CD4-positive, alpha-beta T cell treated with Interleukin-15 for 4 hours (primary cell): ENCODE measurements at regions not wholly inside any gene's neighbourhood (a gene's known extent, or its start where the extent isn't known, plus 50 kb on each side); places are given as distances from the start of the nearest gene placed in this dataset.
"Not testable (repeated sequence)": the region's sequence is repeated elsewhere in the genome, so short reads cannot be mapped to it uniquely, and the experiment has no call there.

ENCODE experiments used
- DNase-seq: peaks from one replicate; pipeline ENCODE4 v3.0.0-alpha.2; 2020; ENCODE audit warnings: low spot score

- DNase-seq: no peak
Observed at GRCh38 chr12:73699318-73699717, 838.3 kb upstream of the ATXN7L3B start.

- DNase-seq: no peak
Observed at GRCh38 chr12:73714655-73715054, 823.0 kb upstream of the ATXN7L3B start.

DNA sequence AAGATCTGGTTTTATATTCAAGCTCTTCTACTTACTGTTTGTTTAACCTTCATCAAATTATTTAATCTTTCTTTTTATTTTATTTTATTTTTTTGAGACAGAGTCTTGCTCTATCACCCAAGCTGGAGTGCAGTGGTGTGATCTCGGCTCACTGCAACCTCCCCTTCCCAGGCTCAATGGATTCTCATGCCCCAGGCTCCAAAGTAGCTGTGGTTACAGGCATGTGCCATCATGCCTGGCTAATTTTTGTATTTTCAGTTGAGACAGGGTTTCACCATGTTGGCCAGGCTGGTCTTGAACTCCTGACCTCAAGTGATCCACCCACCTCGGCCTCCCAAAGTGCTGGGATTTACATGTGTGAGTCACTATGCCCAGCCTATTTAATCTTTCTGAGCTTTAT, 821.5 kb upstream of the ATXN7L3B start:
- DNase-seq: not testable (repeated sequence)

- no peak for DNase-seq
Observed at GRCh38 chr12:73719223-73719622, 818.4 kb upstream of the ATXN7L3B start.

DNA sequence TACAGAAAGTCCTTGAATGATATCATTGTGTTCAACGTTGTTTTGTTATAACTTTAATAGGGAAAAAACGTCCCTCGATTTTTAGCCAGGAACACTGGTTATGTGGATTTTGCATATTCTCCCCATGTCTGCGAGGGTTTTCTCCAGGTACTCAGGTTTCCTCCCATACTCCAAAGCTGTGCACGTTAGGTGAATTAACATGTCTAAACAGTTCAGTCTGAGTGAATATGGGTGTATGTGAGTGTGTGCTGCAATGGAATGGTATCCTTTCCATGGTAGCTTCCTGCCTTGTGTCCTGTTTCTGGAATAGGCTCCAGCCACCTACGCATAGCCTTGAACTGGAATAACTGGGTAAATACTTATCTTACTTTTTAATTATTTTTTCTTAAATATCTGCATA, 810.8 kb upstream of the ATXN7L3B start:
- DNase-seq: no peak

GRCh38 chr12:73731658-73732057, 806.0 kb upstream of the ATXN7L3B start:
- DNase-seq: no peak

GRCh38 chr12:73769337-73769736, 768.3 kb upstream of the ATXN7L3B start:
- DNase-seq: no peak

DNA sequence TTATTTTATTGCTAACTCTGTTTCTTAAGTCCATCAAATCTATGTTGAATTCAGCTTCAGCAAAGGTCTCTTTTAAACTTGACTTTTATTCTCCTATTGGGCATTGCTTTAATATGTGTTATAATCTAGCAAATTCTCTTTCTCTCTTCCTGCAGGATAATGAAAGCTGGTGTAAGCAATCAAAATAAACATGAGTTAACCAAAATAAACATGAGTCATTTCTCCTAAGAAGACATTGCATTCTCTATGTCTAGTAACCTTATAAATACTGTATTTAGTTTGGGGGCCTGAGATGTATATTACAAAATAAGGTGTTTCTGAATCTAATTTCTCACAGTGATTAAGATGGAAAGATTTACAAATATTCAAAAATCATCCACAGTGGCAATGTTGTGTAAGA, 739.1 kb upstream of the ATXN7L3B start:
- no peak for DNase-seq

- no peak for DNase-seq
Observed at GRCh38 chr12:73815072-73815645, 722.5 kb upstream of the ATXN7L3B start.

- no peak for DNase-seq
Observed at GRCh38 chr12:73817161-73817560, 720.5 kb upstream of the ATXN7L3B start.

DNA sequence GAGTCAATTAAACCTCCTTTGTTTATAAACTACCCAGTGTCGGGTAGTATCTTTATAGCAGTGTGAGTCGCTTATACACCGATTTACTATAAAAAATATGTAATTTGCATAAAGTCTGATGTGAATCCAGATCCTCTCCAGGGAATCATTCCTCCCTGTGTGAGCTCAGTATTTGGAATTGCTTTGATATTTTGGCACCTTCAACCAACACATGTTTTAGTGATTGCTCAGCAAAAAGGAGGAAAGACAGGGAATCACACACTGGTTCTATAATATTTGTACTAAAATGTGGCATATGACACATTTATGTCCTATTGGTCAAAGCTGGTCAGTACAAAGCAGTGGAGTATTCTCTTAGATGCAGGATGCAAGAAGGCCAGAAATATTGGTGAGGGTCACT, 703.9 kb upstream of the ATXN7L3B start:
- no peak for DNase-seq

DNA sequence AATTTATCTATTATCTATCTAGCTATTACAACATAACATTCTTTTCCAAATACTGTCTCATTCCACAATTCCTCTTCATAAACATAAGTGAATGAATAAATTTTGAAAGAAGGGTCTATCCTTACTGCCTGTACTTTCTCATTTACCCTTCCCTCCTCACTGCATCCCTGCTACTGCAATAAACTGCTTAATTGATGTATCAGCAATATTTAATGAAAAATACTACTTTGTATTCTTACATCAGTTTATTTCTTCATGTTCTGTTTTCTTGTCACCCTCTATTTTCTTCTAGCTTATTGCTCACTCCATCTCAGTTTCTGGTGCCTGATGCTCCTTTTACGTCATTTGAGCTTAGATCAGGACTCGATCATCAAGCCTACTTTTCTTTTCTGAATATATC, 695.7 kb upstream of the ATXN7L3B start:
- no peak for DNase-seq

- DNase-seq: no peak
Observed at GRCh38 chr12:73863546-73863945, 674.1 kb upstream of the ATXN7L3B start.

DNA sequence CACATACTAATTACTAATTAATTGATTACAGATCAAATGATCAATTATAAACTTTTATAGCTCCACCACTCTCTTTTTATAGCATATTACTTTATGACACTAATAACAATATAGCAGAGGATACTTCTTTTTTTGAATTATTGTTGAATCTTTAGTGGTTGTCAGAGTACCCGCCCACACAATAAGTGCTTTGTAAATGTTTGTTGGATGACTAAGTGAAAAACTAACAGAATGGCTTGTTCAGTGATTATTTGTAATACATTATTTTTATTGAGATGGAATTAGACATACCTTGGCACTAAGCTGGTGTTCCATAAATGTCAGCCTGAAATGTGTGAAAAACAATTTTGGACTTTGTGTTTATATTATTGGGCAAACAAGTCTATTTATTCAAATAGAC, 670.5 kb upstream of the ATXN7L3B start:
- no peak for DNase-seq

DNA sequence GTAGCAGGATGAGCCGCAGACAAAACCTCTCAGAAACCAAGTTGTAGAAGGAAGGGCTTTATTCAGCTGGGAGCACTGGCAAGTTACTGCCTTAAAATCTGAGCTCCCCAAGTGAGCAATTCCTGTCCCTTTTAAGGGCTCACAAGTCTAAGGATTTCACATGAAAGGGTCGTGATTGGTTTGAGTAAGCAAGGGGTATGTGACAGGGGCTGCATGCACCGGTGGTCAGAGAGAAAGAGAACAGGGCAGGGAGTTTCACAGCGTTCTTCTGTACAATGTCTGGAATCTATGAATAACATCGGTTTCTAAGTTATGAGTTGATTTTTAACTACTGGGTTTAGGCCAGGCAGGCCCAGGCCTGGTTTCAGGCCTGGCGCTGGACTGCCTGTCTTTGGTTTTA, 660.3 kb upstream of the ATXN7L3B start:
- not testable (repeated sequence) for DNase-seq

DNA sequence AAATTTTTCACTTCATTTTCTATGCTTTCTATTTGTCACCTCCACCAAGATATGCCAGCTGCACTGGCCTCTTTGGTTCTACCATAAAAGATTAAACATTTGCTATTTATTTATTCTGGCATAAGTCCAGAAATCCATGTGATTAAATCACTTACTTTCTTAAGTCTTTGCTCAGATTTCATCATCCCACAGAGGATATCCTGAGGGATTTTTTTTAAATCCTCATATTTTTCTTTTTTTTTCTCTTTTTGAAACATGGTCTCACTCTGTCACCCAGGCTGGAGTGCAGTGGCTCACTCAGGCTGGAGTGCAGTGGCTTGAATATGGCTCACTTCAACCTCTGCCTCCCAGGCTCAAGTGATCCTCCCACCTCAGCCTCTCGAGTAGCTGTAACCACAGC, 645.4 kb upstream of the ATXN7L3B start:
- no peak for DNase-seq

GRCh38 chr12:73898645-73899044, 639.0 kb upstream of the ATXN7L3B start:
- DNase-seq: no peak

DNA sequence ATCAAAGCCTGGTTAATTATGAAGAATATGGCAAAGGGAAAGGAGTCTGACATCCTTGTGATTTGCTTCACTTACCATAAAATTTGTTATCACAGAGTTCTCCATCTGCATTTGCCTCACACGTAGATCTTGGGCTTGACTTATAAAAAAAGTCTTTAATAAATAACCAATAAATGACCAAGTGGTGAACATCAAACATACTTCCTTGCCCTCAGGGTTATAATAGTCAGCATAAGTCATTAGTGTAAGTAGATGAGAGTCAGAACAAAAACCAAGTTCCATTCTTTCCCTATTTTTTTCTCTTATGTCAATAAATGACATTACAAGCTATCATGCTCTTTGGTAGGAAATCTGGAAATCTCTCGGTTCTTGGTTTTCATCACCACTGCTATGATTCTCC, 635.4 kb upstream of the ATXN7L3B start:
- no peak for DNase-seq

GRCh38 chr12:73906757-73907156, 630.9 kb upstream of the ATXN7L3B start:
- DNase-seq: no peak

DNA sequence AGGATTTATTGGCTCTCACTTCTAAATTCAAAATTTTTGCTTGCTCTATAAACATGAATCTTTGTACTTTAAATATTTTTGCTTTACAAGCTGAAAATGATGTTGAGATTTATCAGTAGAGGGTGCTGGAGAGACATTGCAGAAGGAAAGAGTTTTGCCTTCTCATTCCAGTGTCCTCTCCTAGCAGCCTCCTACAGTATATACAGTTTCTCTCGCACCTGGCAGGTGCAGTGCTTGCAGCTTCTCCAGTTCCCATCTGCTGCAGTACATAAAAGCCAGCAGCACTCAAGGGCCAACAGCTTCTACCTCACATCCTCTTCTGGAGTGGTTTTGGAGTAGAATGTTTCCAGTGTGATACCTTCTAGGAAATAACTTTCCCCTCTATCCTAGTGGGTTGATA, 601.8 kb upstream of the ATXN7L3B start:
- no peak for DNase-seq

GRCh38 chr12:73947326-73948026, 590.2 kb upstream of the ATXN7L3B start:
- DNase-seq: no peak

- no peak for DNase-seq
Observed at GRCh38 chr12:73950507-73950906, 587.1 kb upstream of the ATXN7L3B start.

DNA sequence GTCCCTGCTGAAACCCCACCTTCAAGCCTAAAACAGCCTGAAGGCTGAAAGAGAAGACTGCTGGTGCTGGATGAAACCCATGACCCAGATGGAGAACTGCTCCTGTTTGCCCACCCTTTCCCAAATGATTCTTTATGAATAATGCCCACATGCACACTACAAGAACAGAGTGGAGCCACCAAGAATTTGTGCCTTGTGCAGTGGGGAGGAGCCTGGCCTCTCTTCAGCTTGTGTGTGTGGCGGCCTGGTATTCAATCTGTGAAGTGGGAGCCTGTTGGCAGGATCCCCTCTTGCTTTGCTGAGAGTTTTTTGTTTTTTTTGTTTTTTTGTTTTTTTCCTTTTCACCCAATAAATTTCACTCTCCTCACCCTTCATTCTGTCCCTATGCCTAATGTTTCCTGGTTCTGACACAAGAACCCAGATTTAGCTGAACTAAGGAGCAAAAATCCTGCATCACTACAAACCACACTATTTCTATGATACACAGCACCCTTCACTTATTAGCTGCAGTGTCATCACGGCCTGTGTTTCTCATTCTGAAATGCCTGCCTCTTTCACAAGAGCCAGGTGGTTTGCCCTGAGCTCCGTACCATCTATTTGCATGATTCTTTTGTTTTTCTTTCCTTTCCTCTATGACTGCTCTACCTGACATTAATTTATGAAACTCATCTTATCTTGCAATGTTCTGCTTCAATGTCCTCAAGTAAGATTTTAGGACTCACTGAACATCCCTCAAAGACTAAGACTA, 585.5 kb upstream of the ATXN7L3B start:
- no peak for DNase-seq
